PFSK-1 (cell line): ENCODE measurements at regions not wholly inside any gene's neighbourhood (a gene's known extent, or its start where the extent isn't known, plus 50 kb on each side); places are given as distances from the start of the nearest gene placed in this dataset.

Experiments used
- FOXP2 ChIP-seq: optimal IDR thresholded peaks from 2 replicates; pipeline ENCODE3; 2011; ENCODE audit warnings: borderline replicate concordance, control low read depth, inconsistent platforms; ENCODE audit not compliant: insufficient read depth; ENCODE audit errors: extremely low read length, extremely low read depth
- POLR2AphosphoS5 ChIP-seq: IDR thresholded peaks from 2 replicates; pipeline ENCODE4 v1.6.1; 2012; ENCODE audit warnings: low read depth, mild to moderate bottlenecking, control low read depth, low read length, moderate library complexity
- REST ChIP-seq, 2 experiments: IDR thresholded peaks; 2 replicates each; pipeline versions ENCODE4 v1.6.1 to v1.8.0; 2011 to 2012; ENCODE audit warnings: low read depth in 2 of 2, low read length in 2 of 2, control low read depth in 1 of 2, inconsistent platforms in 1 of 2, mild to moderate bottlenecking in 1 of 2, moderate library complexity in 1 of 2; ENCODE audit not compliant: insufficient read depth in 1 of 2
- SIN3A ChIP-seq: IDR thresholded peaks from 2 replicates; pipeline ENCODE4 v1.6.1; 2012; ENCODE audit warnings: mild to moderate bottlenecking, low read length, moderate library complexity, borderline replicate concordance; ENCODE audit not compliant: insufficient read depth
- TAF1 ChIP-seq: IDR thresholded peaks from 2 replicates; pipeline ENCODE4 v1.6.1; 2012; ENCODE audit warnings: low read length, control low read depth, borderline replicate concordance; ENCODE audit not compliant: insufficient read depth

GRCh38 chr10:6748029-6748428 is 168.0 kb upstream of the PRKCQ start:
- TF ChIP-seq TAF1 = no peak
- TF ChIP-seq FOXP2 = no peak
- no peak for TF ChIP-seq REST (IDR thresholded peaks at IDR 0.05; ENCODE audit: insufficient read depth in 1 of 2, low read depth in 2 of 2, low read length in 2 of 2)
- TF ChIP-seq POLR2AphosphoS5 = no peak
- TF ChIP-seq SIN3A = no peak

GRCh38 chr10:6746782-6747181 is 166.7 kb upstream of the PRKCQ start:
- TF ChIP-seq POLR2AphosphoS5 (no peak), FOXP2 (no peak), REST (IDR thresholded peaks at IDR 0.05; ENCODE audit: insufficient read depth in 1 of 2, low read depth in 2 of 2, low read length in 2 of 2) (no peak), SIN3A (no peak), TAF1 (no peak)

- TF ChIP-seq REST (IDR thresholded peaks at IDR 0.05; ENCODE audit: insufficient read depth in 1 of 2, low read depth in 2 of 2, low read length in 2 of 2) (no peak), POLR2AphosphoS5 (no peak), SIN3A (no peak), FOXP2 (no peak), TAF1 (no peak)
These were observed 163.3 kb upstream of the PRKCQ start for GRCh38 chr10:6743291-6743849.

- no peak for TF ChIP-seq POLR2AphosphoS5
These were observed 161.5 kb upstream of the PRKCQ start for GRCh38 chr10:6741541-6741941.

GRCh38 chr10:6739530-6740174 is 159.6 kb upstream of the PRKCQ start:
- TF ChIP-seq POLR2AphosphoS5 (no peak), SIN3A (no peak), REST (IDR thresholded peaks at IDR 0.05; ENCODE audit: insufficient read depth in 1 of 2, low read depth in 2 of 2, low read length in 2 of 2) (no peak), FOXP2 (no peak), TAF1 (no peak)
